ENCODE measurements at regions not wholly inside any gene's neighbourhood (a gene's known extent, or its start where the extent isn't known, plus 50 kb on each side); places are given as distances from the start of the nearest gene placed in this dataset.
"Not testable (repeated sequence)": the region's sequence is repeated elsewhere in the genome, so short reads cannot be mapped to it uniquely, and the experiment has no call there.

DNA sequence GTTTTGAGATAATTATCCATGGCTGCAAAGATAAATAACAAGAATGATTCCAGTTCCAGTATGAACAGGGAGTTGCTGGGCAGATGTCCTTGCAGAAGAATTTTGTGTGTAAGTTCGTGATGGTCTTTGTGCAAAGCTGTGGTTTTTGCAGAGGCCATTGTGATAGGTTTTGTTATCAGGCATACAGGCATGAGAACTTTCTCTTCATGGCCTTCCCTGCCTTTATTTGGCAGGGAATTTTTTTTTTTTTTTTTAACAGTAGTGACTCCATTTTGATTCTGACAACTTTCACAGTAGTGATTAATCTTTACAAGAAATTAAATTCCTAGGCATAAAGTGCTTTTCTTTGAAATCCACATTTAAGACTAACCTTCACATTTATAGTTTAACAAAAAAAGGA lies 1999.5 kb upstream of the CDH6 start:
- Mint-ChIP-seq H3K36me3 (ENCODE audit: insufficient read depth, unreplicated experiment) (no peaks in the 10 kb centered on the region), H3K27me3 (ENCODE audit: unreplicated experiment) (no peaks in the 10 kb centered on the region), H3K9me3 (ENCODE audit: low read depth, unreplicated experiment) (no peaks in the 10 kb centered on the region), H3K27ac (ENCODE audit: unreplicated experiment) (no peak overlapping the region), H3K4me3 (ENCODE audit: low read depth, unreplicated experiment) (no peak overlapping the region), H3K4me1 (ENCODE audit: low read depth, unreplicated experiment) (peaks cover 11% of the 10 kb centered on the region)
- BruUV-seq (replicated peaks), result no TSS peak
- CTCF ChIA-PET, result interaction anchor here (0.7 kb wide), 1 partner anchor 152 kb away, joined by 4 read pairs; no protein-coding TSS in a partner anchor
- DNase-seq, result no peak
- TF ChIP-seq, protein P1, sequence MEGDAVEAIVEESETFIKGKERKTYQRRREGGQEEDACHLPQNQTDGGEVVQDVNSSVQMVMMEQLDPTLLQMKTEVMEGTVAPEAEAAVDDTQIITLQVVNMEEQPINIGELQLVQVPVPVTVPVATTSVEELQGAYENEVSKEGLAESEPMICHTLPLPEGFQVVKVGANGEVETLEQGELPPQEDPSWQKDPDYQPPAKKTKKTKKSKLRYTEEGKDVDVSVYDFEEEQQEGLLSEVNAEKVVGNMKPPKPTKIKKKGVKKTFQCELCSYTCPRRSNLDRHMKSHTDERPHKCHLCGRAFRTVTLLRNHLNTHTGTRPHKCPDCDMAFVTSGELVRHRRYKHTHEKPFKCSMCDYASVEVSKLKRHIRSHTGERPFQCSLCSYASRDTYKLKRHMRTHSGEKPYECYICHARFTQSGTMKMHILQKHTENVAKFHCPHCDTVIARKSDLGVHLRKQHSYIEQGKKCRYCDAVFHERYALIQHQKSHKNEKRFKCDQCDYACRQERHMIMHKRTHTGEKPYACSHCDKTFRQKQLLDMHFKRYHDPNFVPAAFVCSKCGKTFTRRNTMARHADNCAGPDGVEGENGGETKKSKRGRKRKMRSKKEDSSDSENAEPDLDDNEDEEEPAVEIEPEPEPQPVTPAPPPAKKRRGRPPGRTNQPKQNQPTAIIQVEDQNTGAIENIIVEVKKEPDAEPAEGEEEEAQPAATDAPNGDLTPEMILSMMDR (IDR thresholded peaks at IDR 0.05; ENCODE audit: unreplicated experiment), result no peak
- intact Hi-C loops (cut with micrococcal nuclease; ENCODE audit: unreplicated experiment), result no loop called here

DNA sequence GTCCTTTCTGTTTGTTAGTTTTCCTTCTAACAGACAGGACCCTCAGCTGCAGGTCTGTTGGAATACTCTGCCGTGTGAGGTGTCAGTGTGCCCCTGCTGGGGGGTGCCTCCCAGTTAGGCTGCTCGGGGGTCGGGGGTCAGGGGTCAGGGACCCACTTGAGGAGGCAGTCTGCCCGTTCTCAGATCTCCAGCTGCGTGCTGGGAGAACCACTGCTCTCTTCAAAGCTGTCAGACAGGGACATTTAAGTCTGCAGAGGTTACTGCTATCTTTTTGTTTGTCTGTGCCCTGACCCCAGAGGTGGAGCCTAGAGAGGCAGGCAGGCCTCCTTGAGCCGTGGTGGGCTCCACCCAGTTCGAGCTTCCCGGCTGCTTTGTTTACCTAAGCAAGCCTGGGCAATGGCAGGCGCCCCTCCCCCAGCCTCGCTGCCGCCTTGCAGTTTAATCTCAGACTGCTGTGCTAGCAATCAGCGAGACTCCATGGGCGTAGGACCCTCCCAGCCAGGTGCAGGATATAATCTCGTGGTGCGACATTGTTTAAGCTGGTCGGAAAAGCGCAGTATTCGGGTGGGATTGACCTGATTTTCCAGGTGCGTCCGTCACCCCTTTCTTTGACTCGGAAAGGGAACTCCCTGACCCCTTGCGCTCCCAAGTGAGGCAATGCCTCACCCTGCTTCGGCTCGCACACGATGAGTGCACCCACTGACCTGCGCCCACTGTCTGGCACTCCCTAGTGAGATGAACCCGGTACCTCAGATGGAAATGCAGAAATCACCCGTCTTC lies 2002.0 kb upstream of the CDH6 start:
- H3K9me3 Mint-ChIP-seq (ENCODE audit: low read depth, unreplicated experiment); H3K4me3 Mint-ChIP-seq (ENCODE audit: low read depth, unreplicated experiment); intact Hi-C loops (cut with micrococcal nuclease; ENCODE audit: unreplicated experiment); H3K27me3 Mint-ChIP-seq (ENCODE audit: unreplicated experiment); BruUV-seq (replicated peaks); H3K27ac Mint-ChIP-seq (ENCODE audit: unreplicated experiment); H3K4me1 Mint-ChIP-seq (ENCODE audit: low read depth, unreplicated experiment); CTCF ChIA-PET; DNase-seq; H3K36me3 Mint-ChIP-seq (ENCODE audit: insufficient read depth, unreplicated experiment): not testable (repeated sequence)

GRCh38 chr5:29190398-29190797 lies 2003.1 kb upstream of the CDH6 start:
- H3K27ac Mint-ChIP-seq (ENCODE audit: unreplicated experiment); BruUV-seq (replicated peaks); H3K4me1 Mint-ChIP-seq (ENCODE audit: low read depth, unreplicated experiment); H3K4me3 Mint-ChIP-seq (ENCODE audit: low read depth, unreplicated experiment); H3K27me3 Mint-ChIP-seq (ENCODE audit: unreplicated experiment); H3K36me3 Mint-ChIP-seq (ENCODE audit: insufficient read depth, unreplicated experiment); CTCF ChIA-PET; intact Hi-C loops (cut with micrococcal nuclease; ENCODE audit: unreplicated experiment); H3K9me3 Mint-ChIP-seq (ENCODE audit: low read depth, unreplicated experiment); DNase-seq: not testable (repeated sequence)

- BruUV-seq (replicated peaks); intact Hi-C loops (cut with micrococcal nuclease; ENCODE audit: unreplicated experiment): not testable (repeated sequence)
These were observed 2007.1 kb upstream of the CDH6 start for GRCh38 chr5:29186380-29186779.

DNA sequence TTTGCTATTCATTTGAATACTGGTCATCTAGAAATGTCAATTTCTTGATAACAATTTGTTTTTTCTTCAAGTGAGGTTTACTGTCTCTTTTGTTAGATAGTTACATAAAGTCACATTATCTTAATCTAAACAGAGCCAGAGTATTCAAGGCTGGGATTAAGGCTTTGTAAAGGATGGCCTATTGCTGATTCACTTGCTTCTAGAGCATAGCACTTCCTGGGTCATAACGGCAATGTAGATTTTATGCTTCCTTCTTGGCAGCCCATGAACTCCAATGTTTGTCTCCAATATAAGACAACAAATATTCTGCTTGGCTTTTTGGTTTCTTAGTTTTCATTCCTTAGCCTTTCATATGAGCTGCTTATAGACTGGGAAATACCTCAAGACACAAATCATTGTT lies 2007.9 kb upstream of the CDH6 start:
- BruUV-seq (replicated peaks), result no TSS peak
- DNase-seq, result no peak
- H3K36me3 Mint-ChIP-seq (ENCODE audit: insufficient read depth, unreplicated experiment), result no peaks in the 10 kb centered on the region
- H3K9me3 Mint-ChIP-seq (ENCODE audit: low read depth, unreplicated experiment), result peaks cover 3% of the 10 kb centered on the region
- TF ChIP-seq, protein P1 (IDR thresholded peaks at IDR 0.05; ENCODE audit: unreplicated experiment), result no peak
- H3K4me3 Mint-ChIP-seq (ENCODE audit: low read depth, unreplicated experiment), result no peak overlapping the region
- CTCF ChIA-PET, result no interaction called here
- H3K27ac Mint-ChIP-seq (ENCODE audit: unreplicated experiment), result no peak overlapping the region
- no peaks in the 10 kb centered on the region for H3K27me3 Mint-ChIP-seq (ENCODE audit: unreplicated experiment)
- intact Hi-C loops (cut with micrococcal nuclease; ENCODE audit: unreplicated experiment), result no loop called here
- H3K4me1 Mint-ChIP-seq (ENCODE audit: low read depth, unreplicated experiment), result no peaks in the 10 kb centered on the region

More at GRCh38 chr5:29186380-29186779, 2007.1 kb upstream of the CDH6 start:
- H3K27me3 Mint-ChIP-seq (ENCODE audit: unreplicated experiment); DNase-seq; H3K4me1 Mint-ChIP-seq (ENCODE audit: low read depth, unreplicated experiment); H3K27ac Mint-ChIP-seq (ENCODE audit: unreplicated experiment); H3K36me3 Mint-ChIP-seq (ENCODE audit: insufficient read depth, unreplicated experiment); H3K4me3 Mint-ChIP-seq (ENCODE audit: low read depth, unreplicated experiment); H3K9me3 Mint-ChIP-seq (ENCODE audit: low read depth, unreplicated experiment); CTCF ChIA-PET: not testable (repeated sequence)

GRCh38 chr5:29175774-29176173 lies 2017.7 kb upstream of the CDH6 start:
- H3K27ac Mint-ChIP-seq (ENCODE audit: unreplicated experiment), result no peak overlapping the region
- no peak overlapping the region for H3K4me3 Mint-ChIP-seq (ENCODE audit: low read depth, unreplicated experiment)
- H3K4me1 Mint-ChIP-seq (ENCODE audit: low read depth, unreplicated experiment), result no peaks in the 10 kb centered on the region
- intact Hi-C loops (cut with micrococcal nuclease; ENCODE audit: unreplicated experiment), result no loop called here
- no peaks in the 10 kb centered on the region for H3K27me3 Mint-ChIP-seq (ENCODE audit: unreplicated experiment)
- TF ChIP-seq, protein P1 (IDR thresholded peaks at IDR 0.05; ENCODE audit: unreplicated experiment), result no peak
- H3K36me3 Mint-ChIP-seq (ENCODE audit: insufficient read depth, unreplicated experiment), result no peaks in the 10 kb centered on the region
- CTCF ChIA-PET, result no interaction called here
- peaks cover 13% of the 10 kb centered on the region for H3K9me3 Mint-ChIP-seq (ENCODE audit: low read depth, unreplicated experiment)
- DNase-seq, result no peak
- no TSS peak for BruUV-seq (replicated peaks)
